Breast epithelium (tissue), 3 donors: ENCODE measurements at regions not wholly inside any gene's neighbourhood (a gene's known extent, or its start where the extent isn't known, plus 50 kb on each side); places are given as distances from the start of the nearest gene placed in this dataset.

Experiments
- CTCF ChIP-seq, 3 donors: fragments of 450-650 bp; IDR thresholded peaks; one replicate each; pipeline ENCODE4 v1.5.1; 2016 to 2017; ENCODE audit warnings: antibody characterized with exemption in 3 of 3, mild to moderate bottlenecking in 3 of 3, moderate library complexity in 3 of 3
- POLR2A ChIP-seq: fragments of 450-650 bp; IDR thresholded peaks from one replicate; pipeline ENCODE4 v1.6.1; 2016; ENCODE audit warnings: antibody characterized with exemption, mild to moderate bottlenecking, moderate library complexity
- POLR2AphosphoS5 ChIP-seq, 3 donors: sonication (generic); formaldehyde crosslinking; IDR thresholded peaks; one replicate each; pipeline ENCODE4 v1.6.1; 2017; ENCODE audit warnings: antibody characterized with exemption in 3 of 3

- TF ChIP-seq CTCF (IDR thresholded peaks at IDR 0.05) (no peak), POLR2A (no peak), POLR2AphosphoS5 (IDR thresholded peaks at IDR 0.05) (no peak)
These were observed 318.7 kb upstream of the C2CD4B start for GRCh38 chr15:62483814-62484213.
